GM12892 (cell line): ENCODE measurements at regions not wholly inside any gene's neighbourhood (a gene's known extent, or its start where the extent isn't known, plus 50 kb on each side); places are given as distances from the start of the nearest gene placed in this dataset.

Experiments used
- POLR2A ChIP-seq: IDR thresholded peaks from 2 replicates; pipeline ENCODE4 v1.6.1; 2011; ENCODE audit warnings: low read depth, low read length, control low read depth
- POLR2AphosphoS5 ChIP-seq: IDR thresholded peaks from 2 replicates; pipeline ENCODE4 v1.6.1; 2011; ENCODE audit warnings: low read depth, low read length, control low read depth
- TAF1 ChIP-seq: IDR thresholded peaks from 2 replicates; pipeline ENCODE4 v1.6.1; 2011; ENCODE audit warnings: low read depth, mild to moderate bottlenecking, control low read depth, low read length, borderline replicate concordance

DNA sequence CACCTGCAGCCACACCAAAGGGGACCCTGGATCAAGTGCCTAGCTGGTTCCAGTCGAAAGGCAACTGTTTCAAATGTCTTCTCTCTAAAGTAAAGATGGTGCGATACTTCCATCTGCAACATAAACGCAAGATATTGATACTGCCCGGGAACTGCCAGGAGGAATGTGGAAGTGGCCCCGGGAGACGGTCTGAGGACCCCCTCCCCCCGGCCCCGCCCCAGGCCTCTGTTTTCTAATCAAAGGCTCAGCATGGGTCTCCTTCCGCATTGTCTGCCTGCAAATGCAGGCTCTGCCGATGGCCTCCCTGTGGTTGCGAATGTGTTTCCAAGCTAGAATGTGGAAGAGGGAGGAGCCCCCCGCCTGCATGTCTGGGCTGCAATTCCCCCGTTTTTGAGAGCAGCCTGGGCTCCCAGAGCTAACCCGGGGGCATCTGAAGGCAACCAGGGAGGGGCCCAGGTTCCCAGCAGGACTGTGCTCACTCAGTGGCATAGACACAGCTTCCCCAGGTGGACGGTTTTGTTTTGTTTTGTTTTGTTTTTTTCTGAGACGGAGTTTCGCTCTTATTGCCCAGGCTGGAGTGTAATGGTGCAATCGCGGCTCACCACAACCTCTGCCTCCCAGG, 223.9 kb upstream of the PPP2R2D start:
- TF ChIP-seq TAF1 (no peak), POLR2A (no peak), POLR2AphosphoS5 (no peak)
